HUES48 (cell line): ENCODE measurements at regions not wholly inside any gene's neighbourhood (a gene's known extent, or its start where the extent isn't known, plus 50 kb on each side); places are given as distances from the start of the nearest gene placed in this dataset.

Experiments used
- H3K27ac ChIP-seq: one replicate; pipeline ENCODE4 v1.7.0; 2013; ENCODE audit warnings: low read depth, low read length, inconsistent platforms
- H3K27me3 ChIP-seq: 2 replicates; pipeline ENCODE4 v1.6.1; 2013; ENCODE audit warnings: mild to moderate bottlenecking, low read length; ENCODE audit not compliant: control insufficient read depth, insufficient read depth
- H3K36me3 ChIP-seq: 2 replicates; pipeline ENCODE4 v1.6.1; 2013; ENCODE audit warnings: low read length; ENCODE audit not compliant: control insufficient read depth, insufficient read depth
- H3K4me1 ChIP-seq: 2 replicates; pipeline ENCODE4 v1.6.1; 2013; ENCODE audit warnings: mild to moderate bottlenecking, low read length; ENCODE audit not compliant: control insufficient read depth, insufficient read depth
- H3K4me3 ChIP-seq: 2 replicates; pipeline ENCODE4 v1.5.1; 2013; ENCODE audit warnings: mild to moderate bottlenecking, low read depth, low read length
- H3K9ac ChIP-seq: 2 replicates; pipeline ENCODE4 v1.6.1; 2013; ENCODE audit warnings: mild to moderate bottlenecking, low read depth, low read length, moderate library complexity
- H3K9me3 ChIP-seq: 2 replicates; pipeline ENCODE4 v1.6.1; 2013; ENCODE audit warnings: low read length; ENCODE audit not compliant: control insufficient read depth, insufficient read depth

- Histone ChIP-seq H3K4me1 (no peaks in the 10 kb centered on the region), H3K27ac (no peak overlapping the region), H3K9me3 (no peaks in the 10 kb centered on the region), H3K36me3 (no peaks in the 10 kb centered on the region), H3K9ac (no peak overlapping the region), H3K4me3 (no peak overlapping the region), H3K27me3 (no peaks in the 10 kb centered on the region)
Measured at GRCh38 chr7:25989140-25989705, 162.8 kb upstream of the NFE2L3 start.

GRCh38 chr7:25994433-25994994, 157.5 kb upstream of the NFE2L3 start:
- no peaks in the 10 kb centered on the region for H3K4me1 ChIP-seq
- no peaks in the 10 kb centered on the region for H3K9me3 ChIP-seq
- no peak overlapping the region for H3K4me3 ChIP-seq
- H3K9ac ChIP-seq: no peak overlapping the region
- H3K27ac ChIP-seq: no peak overlapping the region
- H3K36me3 ChIP-seq: no peaks in the 10 kb centered on the region
- no peaks in the 10 kb centered on the region for H3K27me3 ChIP-seq

GRCh38 chr7:25995216-25995615, 156.8 kb upstream of the NFE2L3 start:
- H3K27me3 ChIP-seq: no peaks in the 10 kb centered on the region
- no peak overlapping the region for H3K9ac ChIP-seq
- no peak overlapping the region for H3K4me3 ChIP-seq
- H3K27ac ChIP-seq: no peak overlapping the region
- H3K9me3 ChIP-seq: no peaks in the 10 kb centered on the region
- no peaks in the 10 kb centered on the region for H3K4me1 ChIP-seq
- H3K36me3 ChIP-seq: no peaks in the 10 kb centered on the region

- Histone ChIP-seq H3K4me1 (no peaks in the 10 kb centered on the region), H3K9me3 (no peaks in the 10 kb centered on the region)
Measured at GRCh38 chr7:25996006-25996408, 156.0 kb upstream of the NFE2L3 start.

GRCh38 chr7:25998499-25998898, 153.5 kb upstream of the NFE2L3 start:
- Histone ChIP-seq H3K27me3 (no peaks in the 10 kb centered on the region), H3K4me1 (no peaks in the 10 kb centered on the region), H3K9ac (no peak overlapping the region), H3K9me3 (no peaks in the 10 kb centered on the region), H3K36me3 (no peaks in the 10 kb centered on the region), H3K27ac (no peak overlapping the region), H3K4me3 (no peak overlapping the region)

More at GRCh38 chr7:25996006-25996408, 156.0 kb upstream of the NFE2L3 start:
- H3K9ac ChIP-seq: no peak overlapping the region
- no peaks in the 10 kb centered on the region for H3K36me3 ChIP-seq
- no peaks in the 10 kb centered on the region for H3K27me3 ChIP-seq
- no peak overlapping the region for H3K4me3 ChIP-seq
- H3K27ac ChIP-seq: no peak overlapping the region

- no peaks in the 10 kb centered on the region for H3K27me3 ChIP-seq
- H3K9ac ChIP-seq: no peak overlapping the region
- no peak overlapping the region for H3K4me3 ChIP-seq
- no peaks in the 10 kb centered on the region for H3K9me3 ChIP-seq
- no peaks in the 10 kb centered on the region for H3K4me1 ChIP-seq
- H3K36me3 ChIP-seq: no peaks in the 10 kb centered on the region
- H3K27ac ChIP-seq: no peak overlapping the region
Measured at GRCh38 chr7:26000841-26001240, 151.2 kb upstream of the NFE2L3 start.

GRCh38 chr7:26001662-26002244, 150.2 kb upstream of the NFE2L3 start:
- H3K9me3 ChIP-seq: no peaks in the 10 kb centered on the region
- H3K9ac ChIP-seq: no peak overlapping the region
- H3K27ac ChIP-seq: no peak overlapping the region
- H3K4me1 ChIP-seq: no peaks in the 10 kb centered on the region
- peaks cover 3% of the 10 kb centered on the region; the same call in 1 of the 2 replicates for H3K27me3 ChIP-seq
- no peaks in the 10 kb centered on the region for H3K36me3 ChIP-seq
- H3K4me3 ChIP-seq: no peak overlapping the region

- no peak overlapping the region for H3K27ac ChIP-seq
- H3K36me3 ChIP-seq: no peaks in the 10 kb centered on the region
- H3K4me1 ChIP-seq: no peaks in the 10 kb centered on the region
- peaks cover 12% of the 10 kb centered on the region for H3K9me3 ChIP-seq
- H3K4me3 ChIP-seq: no peak overlapping the region
- no peak overlapping the region for H3K9ac ChIP-seq
- H3K27me3 ChIP-seq: peaks cover 6% of the 10 kb centered on the region; the same call in 1 of the 2 replicates
Measured at GRCh38 chr7:26005683-26006410, 146.2 kb upstream of the NFE2L3 start.

- H3K36me3 ChIP-seq: no peaks in the 10 kb centered on the region
- no peak overlapping the region for H3K4me3 ChIP-seq
- H3K9me3 ChIP-seq: peaks cover 17% of the 10 kb centered on the region
- H3K4me1 ChIP-seq: no peaks in the 10 kb centered on the region
- H3K27ac ChIP-seq: no peak overlapping the region
- peaks cover 6% of the 10 kb centered on the region; the same call in 1 of the 2 replicates for H3K27me3 ChIP-seq
- H3K9ac ChIP-seq: no peak overlapping the region
Measured at GRCh38 chr7:26006426-26006825, 145.6 kb upstream of the NFE2L3 start.

- Histone ChIP-seq H3K9me3 (peaks cover 28% of the 10 kb centered on the region), H3K9ac (no peak overlapping the region), H3K27me3 (peaks cover 6% of the 10 kb centered on the region), H3K27ac (no peak overlapping the region), H3K36me3 (no peaks in the 10 kb centered on the region), H3K4me1 (no peaks in the 10 kb centered on the region), H3K4me3 (no peak overlapping the region)
Measured at GRCh38 chr7:26007510-26007909, 144.5 kb upstream of the NFE2L3 start.

- peaks cover 7% of the 10 kb centered on the region for H3K27me3 ChIP-seq
- H3K4me3 ChIP-seq: no peak overlapping the region
- H3K4me1 ChIP-seq: no peaks in the 10 kb centered on the region
- H3K27ac ChIP-seq: no peak overlapping the region
- no peaks in the 10 kb centered on the region for H3K36me3 ChIP-seq
- no peak overlapping the region for H3K9ac ChIP-seq
- peaks cover 29% of the 10 kb centered on the region for H3K9me3 ChIP-seq
Measured at GRCh38 chr7:26008428-26008827, 143.6 kb upstream of the NFE2L3 start.
